Tibial nerve (tissue), 4 donors: ENCODE measurements at regions not wholly inside any gene's neighbourhood (a gene's known extent, or its start where the extent isn't known, plus 50 kb on each side); places are given as distances from the start of the nearest gene placed in this dataset.

Source experiments
- DNase-seq, 2 donors: peaks; one replicate each; pipeline ENCODE4 v3.0.0-alpha.2; 2019; ENCODE audit warnings: low spot score in 2 of 2
- H3K27ac ChIP-seq, 4 donors: fragments of 200-600 bp; sonication (generic) in 3 of 4; one replicate each; pipeline ENCODE4 v1.5.1; 2017 to 2019; ENCODE audit warnings: mild to moderate bottlenecking in 1 of 4
- H3K27me3 ChIP-seq, 2 donors: fragments of 200-600 bp; sonication (generic) in 1 of 2; one replicate each; pipeline versions ENCODE4 v1.5.1 to v1.6.0; 2017 to 2019
- H3K36me3 ChIP-seq, 3 donors: fragments of 200-600 bp; sonication (generic); one replicate each; pipeline ENCODE4 v1.5.1; 2018 to 2019
- H3K4me1 ChIP-seq, 4 donors: fragments of 200-600 bp; sonication (generic) in 3 of 4; one replicate each; pipeline ENCODE4 v1.5.1; 2017 to 2019
- H3K4me3 ChIP-seq, 4 donors: fragments of 200-600 bp; sonication (generic) in 3 of 4; one replicate each; pipeline ENCODE4 v1.5.1; 2017 to 2019; ENCODE audit warnings: mild to moderate bottlenecking in 1 of 4, moderate library complexity in 1 of 4
- H3K9me3 ChIP-seq, 4 donors: fragments of 200-600 bp; sonication (generic) in 3 of 4; one replicate each; pipeline ENCODE4 v1.5.1; 2017 to 2019
- EP300 ChIP-seq, 2 donors: sonication (generic); formaldehyde crosslinking; IDR thresholded peaks; one replicate each; pipeline ENCODE4 v1.6.1; 2017; ENCODE audit warnings: antibody characterized with exemption in 2 of 2, mild to moderate bottlenecking in 1 of 2
- POLR2A ChIP-seq, 2 donors: fragments of 450-650 bp; IDR thresholded peaks; one replicate each; pipeline ENCODE4 v1.6.1; 2017; ENCODE audit warnings: antibody characterized with exemption in 2 of 2, mild to moderate bottlenecking in 2 of 2, moderate library complexity in 2 of 2
- WGBS, 2 donors: methylation state at CpG; one replicate each; pipeline ENCODE4 v1.1.5; 2018; 5-methylcytosine and 5-hydroxymethylcytosine counted together
- TF ChIP-seq, protein P1 (sequence below), 5 experiments: fragments of 200-600 bp in 3 of 5; fragments of 450-650 bp in 2 of 5; sonication (generic) in 3 of 5; IDR thresholded peaks; one replicate each; pipeline ENCODE4 v1.5.1; 2016 to 2019; ENCODE audit warnings: antibody characterized with exemption in 5 of 5, mild to moderate bottlenecking in 3 of 5, moderate library complexity in 2 of 5

DNA sequence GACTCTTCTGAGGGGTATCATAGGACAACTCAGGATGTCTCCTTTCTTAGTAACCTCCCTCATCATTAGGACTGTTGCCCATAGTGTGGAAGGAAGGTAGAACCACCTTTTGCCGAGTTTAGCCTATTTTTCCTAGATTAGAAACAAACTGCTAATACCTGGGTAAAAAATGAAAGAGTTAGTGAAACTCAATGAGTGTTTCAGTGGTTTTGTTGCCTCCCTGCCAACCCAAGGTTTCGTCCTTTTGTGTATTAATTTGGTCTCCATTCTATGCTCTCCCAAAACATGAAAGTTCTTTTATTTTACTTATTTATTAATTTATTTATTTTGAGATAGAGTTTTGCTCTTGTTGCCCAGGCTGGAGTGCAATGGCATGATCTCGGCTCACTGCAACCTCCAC, 174.9 kb upstream of the KCNJ16 start:
- Histone ChIP-seq H3K36me3 (no peaks in the 10 kb centered on the region), H3K27me3 (no peaks in the 10 kb centered on the region), H3K4me3 (no peak overlapping the region), H3K27ac (no peak overlapping the region), H3K9me3 (no peaks in the 10 kb centered on the region), H3K4me1 (no peaks in the 10 kb centered on the region)
- DNase-seq: no peak
- TF ChIP-seq EP300 (IDR thresholded peaks at IDR 0.05): no peak
- TF ChIP-seq, protein P1, sequence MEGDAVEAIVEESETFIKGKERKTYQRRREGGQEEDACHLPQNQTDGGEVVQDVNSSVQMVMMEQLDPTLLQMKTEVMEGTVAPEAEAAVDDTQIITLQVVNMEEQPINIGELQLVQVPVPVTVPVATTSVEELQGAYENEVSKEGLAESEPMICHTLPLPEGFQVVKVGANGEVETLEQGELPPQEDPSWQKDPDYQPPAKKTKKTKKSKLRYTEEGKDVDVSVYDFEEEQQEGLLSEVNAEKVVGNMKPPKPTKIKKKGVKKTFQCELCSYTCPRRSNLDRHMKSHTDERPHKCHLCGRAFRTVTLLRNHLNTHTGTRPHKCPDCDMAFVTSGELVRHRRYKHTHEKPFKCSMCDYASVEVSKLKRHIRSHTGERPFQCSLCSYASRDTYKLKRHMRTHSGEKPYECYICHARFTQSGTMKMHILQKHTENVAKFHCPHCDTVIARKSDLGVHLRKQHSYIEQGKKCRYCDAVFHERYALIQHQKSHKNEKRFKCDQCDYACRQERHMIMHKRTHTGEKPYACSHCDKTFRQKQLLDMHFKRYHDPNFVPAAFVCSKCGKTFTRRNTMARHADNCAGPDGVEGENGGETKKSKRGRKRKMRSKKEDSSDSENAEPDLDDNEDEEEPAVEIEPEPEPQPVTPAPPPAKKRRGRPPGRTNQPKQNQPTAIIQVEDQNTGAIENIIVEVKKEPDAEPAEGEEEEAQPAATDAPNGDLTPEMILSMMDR (IDR thresholded peaks at IDR 0.05): no peak
- TF ChIP-seq POLR2A (IDR thresholded peaks at IDR 0.05): no peak
- WGBS, 2 donors: 93 to 94% methylated on average over 3 of the region's 3 CpGs

DNA sequence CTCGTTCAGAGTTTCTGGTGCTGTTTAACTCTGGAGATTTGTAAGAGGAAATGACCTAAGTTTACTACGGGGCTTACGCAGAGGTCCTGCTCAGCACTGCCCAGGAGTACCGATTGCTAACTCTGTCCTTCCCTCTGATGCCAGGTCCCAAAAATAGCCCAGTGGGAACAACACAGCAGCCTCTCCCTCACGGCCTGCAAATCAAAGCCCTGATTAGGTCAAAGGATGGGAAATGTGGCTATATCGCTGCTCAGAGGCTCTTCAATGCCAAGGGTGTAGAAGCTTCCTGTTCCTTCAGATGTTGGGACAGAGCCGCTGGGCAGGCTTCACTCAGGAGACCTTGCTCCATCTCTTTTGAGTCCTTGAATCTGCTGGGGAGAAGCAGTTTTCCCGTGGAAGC, 174.2 kb upstream of the KCNJ16 start:
- Histone ChIP-seq H3K4me3 (no peak overlapping the region), H3K27me3 (no peaks in the 10 kb centered on the region), H3K36me3 (no peaks in the 10 kb centered on the region), H3K4me1 (no peaks in the 10 kb centered on the region), H3K27ac (no peak overlapping the region), H3K9me3 (no peaks in the 10 kb centered on the region)
- DNase-seq: no peak
- WGBS, 2 donors: 77 to 81% methylated on average over 5 to 8 of the region's 8 CpGs
- TF ChIP-seq EP300 (IDR thresholded peaks at IDR 0.05) (no peak), POLR2A (IDR thresholded peaks at IDR 0.05) (no peak)
- TF ChIP-seq, protein P1 (IDR thresholded peaks at IDR 0.05): no peak

DNA sequence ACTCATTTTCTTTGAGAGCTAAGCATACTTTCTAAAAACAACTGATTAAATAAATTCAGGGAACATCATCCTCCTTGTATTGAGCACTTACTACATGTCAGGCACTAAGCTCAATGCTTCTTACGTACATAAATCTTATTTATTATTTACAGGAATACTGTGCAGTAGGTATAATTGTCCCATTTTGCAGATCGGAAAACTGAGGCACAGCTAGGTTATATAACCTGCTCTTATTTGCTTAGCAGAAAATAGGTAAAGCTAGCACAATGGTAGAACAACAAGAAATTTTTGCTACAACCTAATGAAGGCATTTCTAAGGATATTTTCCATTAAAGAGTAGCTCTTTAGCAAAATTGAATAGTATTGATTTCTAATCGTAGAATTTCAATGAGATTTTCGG, 168.7 kb upstream of the KCNJ16 start:
- DNase-seq: no peak
- Histone ChIP-seq H3K27ac (no peak overlapping the region), H3K9me3 (no peaks in the 10 kb centered on the region), H3K4me3 (no peak overlapping the region), H3K27me3 (no peaks in the 10 kb centered on the region), H3K36me3 (no peaks in the 10 kb centered on the region), H3K4me1 (peaks cover 0 to 8% (median 0%) of the 10 kb centered on the region in 4 donors)
- TF ChIP-seq EP300 (IDR thresholded peaks at IDR 0.05) (no peak), POLR2A (IDR thresholded peaks at IDR 0.05) (no peak)
- TF ChIP-seq, protein P1 (IDR thresholded peaks at IDR 0.05): no peak
- WGBS, 2 donors: 95 to 99% methylated on average over 4 of the region's 4 CpGs

DNA sequence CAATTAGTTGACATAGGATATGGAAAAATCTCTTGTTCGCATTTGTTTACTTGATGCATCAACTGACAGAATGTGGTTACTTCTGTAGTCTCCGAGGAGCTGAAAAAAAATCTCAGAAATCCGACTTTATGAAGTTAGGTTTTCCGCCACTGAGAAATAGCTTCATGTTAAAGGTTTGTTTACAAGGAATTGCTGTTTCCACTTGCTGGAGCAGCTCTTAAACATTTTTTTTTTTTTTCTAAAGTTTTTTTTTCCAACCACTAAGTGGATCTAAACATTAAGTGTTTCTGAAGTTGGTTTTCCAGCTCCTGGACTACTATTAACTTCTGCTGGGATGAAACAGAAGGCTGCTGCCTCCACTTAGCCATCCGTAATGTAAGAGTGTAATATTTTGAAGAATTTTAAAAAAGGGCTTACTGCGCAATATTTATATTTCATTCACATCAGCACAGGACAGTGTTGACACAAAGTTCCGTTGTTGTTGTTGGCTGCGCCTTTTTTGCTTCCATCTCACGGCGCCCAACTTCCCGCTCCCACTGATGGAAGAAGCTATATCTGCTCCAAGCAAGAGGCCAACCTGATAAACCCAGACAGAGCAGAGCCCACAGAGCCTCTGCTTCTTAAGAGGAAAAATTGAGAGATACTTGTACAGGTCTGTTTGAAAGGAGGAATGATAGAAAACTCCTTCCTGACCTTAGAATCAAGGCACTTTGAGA, 167.7 kb upstream of the KCNJ16 start:
- Histone ChIP-seq H3K4me1 (peaks cover 0 to 8% (median 0%) of the 10 kb centered on the region in 4 donors), H3K4me3 (no peak overlapping the region), H3K36me3 (no peaks in the 10 kb centered on the region), H3K27me3 (no peaks in the 10 kb centered on the region), H3K9me3 (no peaks in the 10 kb centered on the region), H3K27ac (peak overlapping the region in 1 of 4 donors; percentile 54)
- 49 to 61% methylated on average over 11 of the region's 11 CpGs for WGBS, 2 donors
- peak in 1 of 2 donors; percentile 53 for TF ChIP-seq EP300 (IDR thresholded peaks at IDR 0.05)
- TF ChIP-seq, protein P1 (IDR thresholded peaks at IDR 0.05): no peak
- no peak for TF ChIP-seq POLR2A (IDR thresholded peaks at IDR 0.05)
- DNase-seq: no peak

DNA sequence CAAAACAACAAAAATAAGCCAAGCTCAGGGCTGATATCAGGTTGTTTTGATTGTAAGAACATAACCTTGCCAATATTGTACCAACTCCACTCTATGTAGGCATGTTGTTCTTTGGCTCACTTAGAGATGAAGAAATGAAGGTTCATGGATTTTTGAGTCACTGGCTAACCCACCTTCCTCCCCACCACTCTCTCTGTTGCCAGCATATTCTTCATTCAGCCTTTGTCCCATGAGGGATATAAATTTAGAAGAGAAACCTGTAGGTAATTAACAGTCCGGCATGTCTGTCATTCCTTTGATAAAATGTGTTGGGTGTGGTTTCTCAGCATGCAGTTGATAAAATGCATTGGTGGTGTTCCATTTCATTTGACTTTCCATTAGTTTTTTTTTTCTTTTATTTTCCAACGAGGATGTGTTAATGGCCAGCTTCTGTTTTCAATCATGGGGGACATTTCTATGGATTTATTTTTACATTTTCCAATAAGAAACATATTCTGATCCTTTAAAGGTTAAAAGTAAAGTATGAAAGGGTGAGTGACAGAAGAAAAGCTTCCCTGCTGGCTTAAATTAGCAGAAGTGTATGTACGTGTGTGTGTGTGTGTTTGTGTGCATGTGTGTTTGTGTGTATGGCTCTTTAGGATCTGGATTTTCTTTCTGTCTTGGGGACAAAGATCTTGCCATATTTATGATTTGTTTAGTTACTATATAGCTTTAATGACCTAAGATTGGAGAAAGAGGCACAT, 166.2 kb upstream of the KCNJ16 start:
- H3K27me3 ChIP-seq: no peaks in the 10 kb centered on the region
- H3K9me3 ChIP-seq: no peaks in the 10 kb centered on the region
- H3K36me3 ChIP-seq: no peaks in the 10 kb centered on the region
- WGBS, 2 donors: 41 to 51% methylated on average over 3 of the region's 3 CpGs
- DNase-seq: no peak
- no peak overlapping the region for H3K4me3 ChIP-seq
- H3K4me1 ChIP-seq: peaks cover 0 to 21% (median 0%) of the 10 kb centered on the region in 4 donors
- TF ChIP-seq, protein P1 (IDR thresholded peaks at IDR 0.05): no peak
- TF ChIP-seq POLR2A (IDR thresholded peaks at IDR 0.05): no peak
- no peak for TF ChIP-seq EP300 (IDR thresholded peaks at IDR 0.05)
- H3K27ac ChIP-seq: peak overlapping the region in 1 of 4 donors; percentile 9
